ENCODE measurements at regions not wholly inside any gene's neighbourhood (a gene's known extent, or its start where the extent isn't known, plus 50 kb on each side); places are given as distances from the start of the nearest gene placed in this dataset.
A peak's percentile ranks its signal among the peaks of the same experiment; 100 is the strongest.

DNA sequence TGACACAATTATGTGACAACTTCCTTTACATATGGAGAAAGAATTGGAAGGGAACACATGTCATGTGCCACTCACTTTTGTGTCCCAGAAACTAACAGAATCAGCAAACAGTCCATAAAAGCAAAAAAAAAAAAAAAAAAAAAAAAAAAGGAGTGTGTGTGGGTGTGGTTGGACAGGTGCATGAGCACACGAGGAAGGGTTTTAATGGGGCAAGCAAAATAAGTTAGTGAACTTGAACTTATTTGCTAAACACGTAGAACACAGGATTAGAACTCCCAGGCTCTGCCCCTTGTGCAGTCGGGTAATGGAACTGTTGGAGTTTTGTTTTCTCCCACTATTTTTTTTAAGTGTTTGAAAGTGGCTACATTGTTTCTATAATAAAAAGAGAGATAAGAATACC lies 74.8 kb upstream of the PJA2 start:
- no peak overlapping the region; the same call in 1 of the 2 replicates for H3K27ac ChIP-seq
- no peak for TF ChIP-seq CTCF (conservative IDR thresholded peaks at IDR 0.05)
- TF ChIP-seq ZFX (IDR thresholded peaks at IDR 0.05): no peak

GRCh38 chr5:109483395-109483971 lies 73.7 kb upstream of the PJA2 start:
- no peak for TF ChIP-seq ZFX (IDR thresholded peaks at IDR 0.05)
- no peak for TF ChIP-seq CTCF (conservative IDR thresholded peaks at IDR 0.05)
- no peak overlapping the region for H3K27ac ChIP-seq

GRCh38 chr5:109482748-109483147 lies 73.0 kb upstream of the PJA2 start:
- TF ChIP-seq CTCF (conservative IDR thresholded peaks at IDR 0.05) (no peak), ZFX (IDR thresholded peaks at IDR 0.05) (no peak)
- H3K27ac ChIP-seq: no peak overlapping the region

DNA sequence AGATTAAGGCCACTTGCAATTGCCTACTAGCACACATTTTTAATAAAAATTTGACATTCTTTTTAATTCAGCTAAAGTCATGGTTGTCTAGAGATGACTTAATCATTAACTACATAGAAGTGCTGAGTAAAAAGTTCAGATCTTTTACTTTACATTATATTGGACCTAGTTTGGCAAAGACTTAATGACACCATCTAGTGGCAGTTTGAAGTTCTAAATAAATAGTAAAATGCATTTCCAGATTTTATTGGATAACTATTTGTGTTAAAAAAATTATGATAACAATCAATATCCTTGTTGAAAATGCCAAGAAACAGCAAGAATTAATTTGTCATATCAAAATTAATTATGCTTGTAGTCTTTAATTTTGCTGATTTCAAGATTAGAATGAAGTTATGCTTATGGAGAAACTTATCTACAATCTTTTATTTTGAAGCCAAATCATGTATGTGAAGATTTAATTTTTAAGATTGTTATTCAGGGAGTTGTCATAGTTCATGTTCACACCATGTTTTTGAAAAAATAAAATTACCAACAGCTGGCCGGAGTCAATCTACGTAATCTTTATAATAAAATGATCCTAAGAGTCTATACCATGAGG lies 69.6 kb upstream of the PJA2 start:
- no peak overlapping the region for H3K27ac ChIP-seq
- TF ChIP-seq ZFX (IDR thresholded peaks at IDR 0.05): no peak
- TF ChIP-seq CTCF (conservative IDR thresholded peaks at IDR 0.05): peak; percentile 79

DNA sequence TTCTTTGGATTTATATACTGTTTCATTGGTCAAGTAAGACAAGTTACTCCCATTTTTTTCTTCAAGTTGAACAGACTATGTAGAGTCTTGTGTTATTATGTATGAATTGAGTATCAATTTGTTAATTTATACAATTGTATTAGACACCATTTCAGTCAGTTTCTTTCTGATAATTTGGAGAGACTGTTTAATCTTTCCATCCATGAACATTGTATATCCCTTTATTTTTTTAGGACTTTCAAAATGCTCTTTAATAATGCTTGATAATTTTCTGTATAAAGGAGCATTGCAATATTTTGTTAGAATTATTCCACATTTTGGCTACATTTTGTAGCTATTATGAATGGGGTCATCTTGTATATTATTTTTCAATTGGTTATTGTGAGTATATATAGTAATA lies 69.1 kb upstream of the PJA2 start:
- TF ChIP-seq ZFX (IDR thresholded peaks at IDR 0.05) (no peak), CTCF (conservative IDR thresholded peaks at IDR 0.05) (no peak)
- H3K27ac ChIP-seq: no peak overlapping the region

DNA sequence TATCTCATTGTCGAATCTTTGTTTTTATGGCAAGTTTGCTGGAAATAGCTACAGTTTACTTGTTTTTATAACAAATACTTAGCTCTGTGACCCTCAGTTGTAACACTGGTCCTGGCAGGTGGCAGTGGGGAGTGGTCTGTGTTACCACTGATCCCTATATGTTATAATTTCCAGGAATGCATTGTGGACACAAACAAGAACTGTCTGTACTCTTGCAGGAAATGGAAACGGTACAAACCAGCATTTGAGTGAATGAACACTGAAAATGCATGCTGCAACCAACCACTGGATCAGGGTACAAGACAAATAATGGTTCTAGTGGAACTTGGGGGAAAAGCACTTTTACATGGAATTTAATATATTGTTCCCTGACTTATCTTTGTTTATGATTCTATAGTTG lies 66.5 kb upstream of the PJA2 start:
- H3K27ac ChIP-seq: no peak overlapping the region
- no peak for TF ChIP-seq CTCF (conservative IDR thresholded peaks at IDR 0.05)
- TF ChIP-seq ZFX (IDR thresholded peaks at IDR 0.05): no peak

DNA sequence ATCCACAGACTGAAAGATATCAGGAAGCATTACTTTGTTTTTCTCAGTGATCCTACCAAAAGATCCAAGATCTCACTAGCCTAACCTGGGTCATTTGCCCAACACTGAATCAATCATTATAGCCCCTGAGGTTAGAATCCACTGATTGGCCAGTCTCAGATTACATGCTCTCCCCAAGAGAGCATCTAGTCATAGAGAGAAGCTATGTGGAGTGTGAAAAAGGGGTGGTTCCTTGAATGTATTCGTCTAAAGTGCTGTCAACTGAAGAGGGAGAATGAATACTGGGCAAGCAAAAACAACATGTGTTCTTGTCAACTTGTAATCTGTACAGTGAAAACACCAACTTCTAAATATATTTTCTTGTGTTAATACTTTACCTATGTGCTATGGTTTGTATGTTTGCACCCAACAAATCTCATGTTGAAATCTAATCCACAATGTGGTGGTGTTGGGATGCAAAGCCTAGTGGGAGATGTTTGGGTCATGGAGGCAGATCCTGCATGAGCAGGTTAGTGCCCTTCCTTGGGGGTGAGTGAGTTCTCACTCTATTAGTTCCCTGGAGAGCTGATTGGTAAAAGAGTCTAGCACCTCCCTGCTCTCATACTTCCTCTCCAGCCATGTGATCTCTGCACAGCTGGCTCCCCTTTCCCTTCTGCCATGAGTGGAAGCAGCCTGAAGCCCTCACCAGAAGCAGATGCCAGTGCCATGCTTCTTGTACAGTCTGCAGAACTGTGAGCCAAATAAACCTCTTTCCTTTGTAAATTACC lies 60.3 kb upstream of the PJA2 start:
- no peak overlapping the region for H3K27ac ChIP-seq
- TF ChIP-seq ZFX (IDR thresholded peaks at IDR 0.05): no peak
- TF ChIP-seq CTCF (conservative IDR thresholded peaks at IDR 0.05): no peak
